KMS-11 (cell line): ENCODE measurements at regions not wholly inside any gene's neighbourhood (a gene's known extent, or its start where the extent isn't known, plus 50 kb on each side); places are given as distances from the start of the nearest gene placed in this dataset.

Experiments used
- H2AFZ ChIP-seq: fragments of 200-600 bp; sonication (generic); 2 replicates; pipeline ENCODE4 v1.6.1; 2016; ENCODE audit warnings: antibody characterized with exemption, mixed run types, low read depth
- H3K27ac ChIP-seq: fragments of 200-600 bp; sonication (generic); 2 replicates; pipeline ENCODE4 v1.6.1; 2016; ENCODE audit warnings: mild to moderate bottlenecking, mixed run types
- H3K27me3 ChIP-seq: fragments of 200-600 bp; sonication (generic); 2 replicates; pipeline ENCODE4 v1.6.1; 2017; ENCODE audit warnings: mild to moderate bottlenecking, low read depth, mixed run types, moderate library complexity; ENCODE audit not compliant: insufficient read depth
- H3K36me3 ChIP-seq: fragments of 200-600 bp; sonication (generic); 2 replicates; pipeline ENCODE4 v1.6.1; 2017; ENCODE audit warnings: mild to moderate bottlenecking, mixed run types; ENCODE audit not compliant: insufficient read depth
- H3K4me1 ChIP-seq: fragments of 200-600 bp; sonication (generic); 2 replicates; pipeline ENCODE4 v1.6.1; 2016; ENCODE audit warnings: mild to moderate bottlenecking, low read depth, mixed run types; ENCODE audit not compliant: poor library complexity, severe bottlenecking
- H3K4me2 ChIP-seq: fragments of 200-600 bp; sonication (generic); 2 replicates; pipeline ENCODE4 v1.7.0; 2016; ENCODE audit warnings: mild to moderate bottlenecking, mixed run types
- H3K4me3 ChIP-seq: fragments of 200-600 bp; sonication (generic); IDR thresholded peaks from 2 replicates; pipeline ENCODE4 v1.6.1; 2017; ENCODE audit warnings: low read depth, low read length, mixed read lengths; ENCODE audit not compliant: insufficient read depth
- H3K79me2 ChIP-seq: fragments of 200-600 bp; sonication (generic); 2 replicates; pipeline ENCODE4 v1.6.1; 2016; ENCODE audit warnings: low read depth, mixed run types; ENCODE audit not compliant: insufficient read depth
- H3K9ac ChIP-seq: fragments of 200-600 bp; sonication (generic); 2 replicates; pipeline ENCODE4 v1.6.1; 2016; ENCODE audit warnings: mild to moderate bottlenecking, mixed run types
- H4K20me1 ChIP-seq: fragments of 200-600 bp; sonication (generic); 2 replicates; pipeline ENCODE4 v1.6.1; 2016; ENCODE audit warnings: mild to moderate bottlenecking, mixed run types; ENCODE audit not compliant: insufficient read depth
- CTCF ChIP-seq: fragments of 200-600 bp; sonication (generic); conservative IDR thresholded peaks from 2 replicates; pipeline ENCODE4 v1.6.1; 2017; ENCODE audit warnings: low read depth, mild to moderate bottlenecking, antibody characterized with exemption, low read length, moderate library complexity, mixed read lengths

GRCh38 chr9:134555094-134555650 lies 86.4 kb upstream of the COL5A1 start:
- no peaks in the 10 kb centered on the region for H4K20me1 ChIP-seq
- no peaks in the 10 kb centered on the region for H3K4me1 ChIP-seq
- no peak overlapping the region for H3K4me2 ChIP-seq
- H3K9ac ChIP-seq = no peak overlapping the region
- no peaks in the 10 kb centered on the region for H3K36me3 ChIP-seq
- H2AFZ ChIP-seq = no peak overlapping the region
- no peak overlapping the region for H3K4me3 ChIP-seq
- H3K27me3 ChIP-seq = peaks cover 60% of the 10 kb centered on the region; the same call in 1 of the 2 replicates
- H3K79me2 ChIP-seq = no peaks in the 10 kb centered on the region
- H3K27ac ChIP-seq = no peak overlapping the region
- no peak for TF ChIP-seq CTCF

DNA sequence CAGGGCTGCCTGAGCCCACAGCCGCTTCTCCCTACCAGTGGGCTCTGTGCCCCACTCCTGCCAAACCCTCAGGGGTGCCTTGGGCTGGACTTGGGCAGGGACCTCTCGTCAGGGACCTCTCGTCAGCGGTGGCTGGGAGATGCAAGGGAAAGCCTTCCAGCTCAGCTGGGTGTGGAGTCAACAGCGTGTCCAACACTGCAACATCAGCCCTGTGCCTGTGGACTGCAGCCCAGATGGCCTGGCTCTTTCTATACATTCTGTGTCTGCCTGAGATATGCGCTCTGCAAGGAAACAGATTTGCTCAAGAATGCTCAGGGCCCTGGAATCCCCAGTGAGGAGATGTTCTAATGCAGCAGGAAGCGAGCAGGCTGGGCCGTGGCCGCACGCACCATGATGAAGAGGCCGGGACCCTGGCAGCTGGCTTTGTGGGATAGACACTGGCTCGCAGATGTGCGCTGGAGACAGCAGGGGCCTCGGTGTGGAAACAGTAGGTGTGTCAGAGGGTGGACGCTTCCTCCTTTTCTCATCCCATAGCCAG lies 85.0 kb upstream of the COL5A1 start:
- TF ChIP-seq CTCF = no peak
- Histone ChIP-seq H3K79me2 (no peaks in the 10 kb centered on the region), H3K27me3 (peaks cover 63% of the 10 kb centered on the region; the same call in 1 of the 2 replicates), H3K4me3 (no peak overlapping the region), H3K4me2 (no peak overlapping the region), H3K9ac (no peak overlapping the region), H2AFZ (no peak overlapping the region), H3K27ac (no peak overlapping the region), H3K4me1 (no peaks in the 10 kb centered on the region), H4K20me1 (no peaks in the 10 kb centered on the region), H3K36me3 (no peaks in the 10 kb centered on the region)

- H3K4me3 ChIP-seq = no peak overlapping the region
- peaks cover 60% of the 10 kb centered on the region; the same call in 1 of the 2 replicates for H3K27me3 ChIP-seq
- no peak for TF ChIP-seq CTCF
- no peaks in the 10 kb centered on the region for H4K20me1 ChIP-seq
- H3K9ac ChIP-seq = no peak overlapping the region
- H2AFZ ChIP-seq = no peak overlapping the region
- no peak overlapping the region for H3K27ac ChIP-seq
- no peaks in the 10 kb centered on the region for H3K4me1 ChIP-seq
- no peak overlapping the region for H3K4me2 ChIP-seq
- H3K79me2 ChIP-seq = no peaks in the 10 kb centered on the region
- H3K36me3 ChIP-seq = no peaks in the 10 kb centered on the region
These were observed 84.3 kb upstream of the COL5A1 start for GRCh38 chr9:134557331-134557730.

- Histone ChIP-seq H3K79me2 (no peaks in the 10 kb centered on the region), H3K4me2 (no peak overlapping the region), H3K27ac (no peak overlapping the region), H3K4me3 (no peak overlapping the region), H3K4me1 (no peaks in the 10 kb centered on the region), H2AFZ (no peak overlapping the region), H4K20me1 (no peaks in the 10 kb centered on the region), H3K36me3 (no peaks in the 10 kb centered on the region), H3K27me3 (peaks cover 62% of the 10 kb centered on the region; the same call in 1 of the 2 replicates), H3K9ac (no peak overlapping the region)
- TF ChIP-seq CTCF = no peak
These were observed 83.3 kb upstream of the COL5A1 start for GRCh38 chr9:134558124-134558905.
